ENCODE measurements at regions not wholly inside any gene's neighbourhood (a gene's known extent, or its start where the extent isn't known, plus 50 kb on each side); places are given as distances from the start of the nearest gene placed in this dataset.
"Not testable (repeated sequence)": the region's sequence is repeated elsewhere in the genome, so short reads cannot be mapped to it uniquely, and the experiment has no call there.

GRCh38 chr6:9697263-9697931 lies 717.5 kb downstream of the TFAP2A start:
- no peaks in the 10 kb centered on the region for H3K27me3 ChIP-seq (ENCODE audit: control insufficient read depth in 2 of 2, insufficient read depth in 2 of 2, low read length in 2 of 2)
- no peaks in the 10 kb centered on the region for H3K4me1 ChIP-seq (ENCODE audit: control insufficient read depth, extremely low read depth, insufficient read depth, low read length)
- H3K79me2 ChIP-seq (ENCODE audit: control insufficient read depth, insufficient read depth, low read length) = no peaks in the 10 kb centered on the region
- BruUV-seq (replicated peaks) = no TSS peak
- H3K4me2 ChIP-seq (ENCODE audit: insufficient read depth, low read length) = no peak overlapping the region
- H3K9ac ChIP-seq (replicated peaks; ENCODE audit: extremely low read depth, insufficient read depth, low read length) = no peak overlapping the region
- H4K20me1 ChIP-seq (replicated peaks; ENCODE audit: control insufficient read depth, extremely low read depth, insufficient read depth, low read length) = no peaks in the 10 kb centered on the region
- POLR2A ChIA-PET = no interaction called here
- H3K27ac ChIP-seq (ENCODE audit: insufficient read depth, low read depth, low read length) = no peak overlapping the region
- FAIRE-seq = no peak
- H3K9me1 ChIP-seq (replicated peaks; ENCODE audit: control insufficient read depth, extremely low read depth, insufficient read depth, low read length) = no peaks in the 10 kb centered on the region
- no peaks in the 10 kb centered on the region for H3K36me3 ChIP-seq (ENCODE audit: control insufficient read depth in 2 of 2, extremely low read depth in 1 of 2, insufficient read depth in 2 of 2, low read length in 2 of 2)
- H3K9me3 ChIP-seq (replicated peaks; ENCODE audit: control insufficient read depth, insufficient read depth, low read length) = no peaks in the 10 kb centered on the region
- CTCF ChIA-PET = no interaction called here
- intact Hi-C loops (cut with micrococcal nuclease) (no loop called here), dilution Hi-C loops (cut with MboI; ENCODE audit: extremely low pct_ligation_motif_present, low sequenced_read_pairs) (no loop called here)
- H3K4me3 ChIP-seq (replicated peaks in 1 of 3; ENCODE audit: insufficient read depth in 1 of 3, low read depth in 1 of 3, low read length in 3 of 3) = no peak overlapping the region
- no peak for DNase-seq (ENCODE audit: low read depth, low spot score)
- no peak overlapping the region for H2AFZ ChIP-seq (ENCODE audit: low read depth, low read length)
- no peak for TF ChIP-seq POLR2AphosphoS5 (IDR thresholded peaks at IDR 0.05; ENCODE audit: insufficient read depth, low read depth, low read length)

DNA sequence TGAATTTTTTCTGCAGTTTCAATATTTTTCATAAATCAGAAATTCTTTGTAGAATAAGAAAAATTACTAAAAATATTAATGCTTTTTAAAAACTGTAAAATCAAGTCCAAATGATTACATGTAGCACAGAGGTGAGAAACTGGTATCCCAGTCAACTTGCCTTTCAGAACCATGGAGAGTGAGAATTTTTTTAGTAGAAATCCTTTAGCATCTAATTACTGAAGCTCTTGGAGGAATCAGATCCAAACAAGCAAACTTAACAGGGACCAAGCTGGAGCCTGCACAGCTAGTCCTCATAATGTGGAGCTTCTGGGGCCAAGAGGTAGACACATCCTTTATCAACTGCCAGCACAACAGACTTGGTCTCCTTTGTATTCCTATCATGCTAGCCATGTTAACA lies 724.5 kb downstream of the TFAP2A start:
- intact Hi-C loops (cut with micrococcal nuclease) (no loop called here), dilution Hi-C loops (cut with MboI; ENCODE audit: extremely low pct_ligation_motif_present, low sequenced_read_pairs) (no loop called here)
- H3K9me1 ChIP-seq (replicated peaks; ENCODE audit: control insufficient read depth, extremely low read depth, insufficient read depth, low read length) = no peaks in the 10 kb centered on the region
- H3K4me2 ChIP-seq (ENCODE audit: insufficient read depth, low read length) = no peak overlapping the region
- H2AFZ ChIP-seq (ENCODE audit: low read depth, low read length) = no peak overlapping the region
- H3K79me2 ChIP-seq (ENCODE audit: control insufficient read depth, insufficient read depth, low read length) = no peaks in the 10 kb centered on the region
- POLR2A ChIA-PET = no interaction called here
- H3K9me3 ChIP-seq (replicated peaks; ENCODE audit: control insufficient read depth, insufficient read depth, low read length) = no peaks in the 10 kb centered on the region
- no TSS peak for BruUV-seq (replicated peaks)
- DNase-seq (ENCODE audit: low read depth, low spot score) (no peak), FAIRE-seq (no peak)
- H3K4me3 ChIP-seq (replicated peaks in 1 of 3; ENCODE audit: insufficient read depth in 1 of 3, low read depth in 1 of 3, low read length in 3 of 3) = no peak overlapping the region
- no peak overlapping the region for H3K9ac ChIP-seq (replicated peaks; ENCODE audit: extremely low read depth, insufficient read depth, low read length)
- no peaks in the 10 kb centered on the region for H3K27me3 ChIP-seq (ENCODE audit: control insufficient read depth in 2 of 2, insufficient read depth in 2 of 2, low read length in 2 of 2)
- no peaks in the 10 kb centered on the region for H3K36me3 ChIP-seq (ENCODE audit: control insufficient read depth in 2 of 2, extremely low read depth in 1 of 2, insufficient read depth in 2 of 2, low read length in 2 of 2)
- no peak overlapping the region for H3K27ac ChIP-seq (ENCODE audit: insufficient read depth, low read depth, low read length)
- TF ChIP-seq, protein P1, sequence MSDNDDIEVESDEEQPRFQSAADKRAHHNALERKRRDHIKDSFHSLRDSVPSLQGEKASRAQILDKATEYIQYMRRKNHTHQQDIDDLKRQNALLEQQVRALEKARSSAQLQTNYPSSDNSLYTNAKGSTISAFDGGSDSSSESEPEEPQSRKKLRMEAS (IDR thresholded peaks at IDR 0.05; ENCODE audit: insufficient read depth, insufficient read length) = no peak
- TF ChIP-seq, protein P2, sequence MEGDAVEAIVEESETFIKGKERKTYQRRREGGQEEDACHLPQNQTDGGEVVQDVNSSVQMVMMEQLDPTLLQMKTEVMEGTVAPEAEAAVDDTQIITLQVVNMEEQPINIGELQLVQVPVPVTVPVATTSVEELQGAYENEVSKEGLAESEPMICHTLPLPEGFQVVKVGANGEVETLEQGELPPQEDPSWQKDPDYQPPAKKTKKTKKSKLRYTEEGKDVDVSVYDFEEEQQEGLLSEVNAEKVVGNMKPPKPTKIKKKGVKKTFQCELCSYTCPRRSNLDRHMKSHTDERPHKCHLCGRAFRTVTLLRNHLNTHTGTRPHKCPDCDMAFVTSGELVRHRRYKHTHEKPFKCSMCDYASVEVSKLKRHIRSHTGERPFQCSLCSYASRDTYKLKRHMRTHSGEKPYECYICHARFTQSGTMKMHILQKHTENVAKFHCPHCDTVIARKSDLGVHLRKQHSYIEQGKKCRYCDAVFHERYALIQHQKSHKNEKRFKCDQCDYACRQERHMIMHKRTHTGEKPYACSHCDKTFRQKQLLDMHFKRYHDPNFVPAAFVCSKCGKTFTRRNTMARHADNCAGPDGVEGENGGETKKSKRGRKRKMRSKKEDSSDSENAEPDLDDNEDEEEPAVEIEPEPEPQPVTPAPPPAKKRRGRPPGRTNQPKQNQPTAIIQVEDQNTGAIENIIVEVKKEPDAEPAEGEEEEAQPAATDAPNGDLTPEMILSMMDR (IDR thresholded peaks at IDR 0.05; ENCODE audit: extremely low read depth in 1 of 2, insufficient read depth in 1 of 2, low read depth in 1 of 2, low read length in 2 of 2) = no peak
- no peaks in the 10 kb centered on the region for H3K4me1 ChIP-seq (ENCODE audit: control insufficient read depth, extremely low read depth, insufficient read depth, low read length)
- H4K20me1 ChIP-seq (replicated peaks; ENCODE audit: control insufficient read depth, extremely low read depth, insufficient read depth, low read length) = no peaks in the 10 kb centered on the region
- CTCF ChIA-PET = no interaction called here

DNA sequence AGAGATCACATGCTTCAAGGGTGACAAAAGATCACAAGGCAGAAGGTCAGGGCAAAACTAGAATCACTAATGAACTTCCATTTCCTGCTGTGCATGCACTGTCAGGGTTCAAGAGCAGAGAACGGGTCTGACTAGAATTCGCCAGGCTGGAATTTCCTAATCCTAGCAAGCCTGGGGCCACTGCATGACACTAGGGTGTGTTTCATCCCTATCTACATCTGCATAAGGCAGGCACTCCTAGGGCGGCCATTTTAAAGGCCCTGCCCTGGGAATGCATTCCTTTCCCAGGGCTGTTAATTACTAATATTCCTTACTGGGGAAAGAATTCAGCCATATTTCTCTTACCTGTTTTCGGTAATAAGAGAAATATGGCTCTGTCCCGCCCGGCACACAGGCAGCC lies 734.1 kb downstream of the TFAP2A start:
- intact Hi-C loops (cut with micrococcal nuclease); H3K4me3 ChIP-seq (replicated peaks in 1 of 3; ENCODE audit: insufficient read depth in 1 of 3, low read depth in 1 of 3, low read length in 3 of 3); H3K27ac ChIP-seq (ENCODE audit: insufficient read depth, low read depth, low read length); DNase-seq (ENCODE audit: low read depth, low spot score); H4K20me1 ChIP-seq (replicated peaks; ENCODE audit: control insufficient read depth, extremely low read depth, insufficient read depth, low read length); H3K36me3 ChIP-seq (ENCODE audit: control insufficient read depth in 2 of 2, extremely low read depth in 1 of 2, insufficient read depth in 2 of 2, low read length in 2 of 2); H3K4me2 ChIP-seq (ENCODE audit: insufficient read depth, low read length); CTCF ChIA-PET; H3K27me3 ChIP-seq (ENCODE audit: control insufficient read depth in 2 of 2, insufficient read depth in 2 of 2, low read length in 2 of 2); H3K9ac ChIP-seq (replicated peaks; ENCODE audit: extremely low read depth, insufficient read depth, low read length); dilution Hi-C loops (cut with MboI; ENCODE audit: extremely low pct_ligation_motif_present, low sequenced_read_pairs); H3K9me1 ChIP-seq (replicated peaks; ENCODE audit: control insufficient read depth, extremely low read depth, insufficient read depth, low read length); POLR2A ChIA-PET; H2AFZ ChIP-seq (ENCODE audit: low read depth, low read length); H3K79me2 ChIP-seq (ENCODE audit: control insufficient read depth, insufficient read depth, low read length); FAIRE-seq; BruUV-seq (replicated peaks); H3K4me1 ChIP-seq (ENCODE audit: control insufficient read depth, extremely low read depth, insufficient read depth, low read length); H3K9me3 ChIP-seq (replicated peaks; ENCODE audit: control insufficient read depth, insufficient read depth, low read length): not testable (repeated sequence)
